ENCODE measurements at regions not wholly inside any gene's neighbourhood (a gene's known extent, or its start where the extent isn't known, plus 50 kb on each side); places are given as distances from the start of the nearest gene placed in this dataset.

GRCh38 chr10:111522141-111522540 is 445.3 kb downstream of the ADRA2A start:
- TF ChIP-seq POLR2A (IDR thresholded peaks at IDR 0.05) (no peak), CTCF (IDR thresholded peaks at IDR 0.05) (no peak)

Measured in lower leg skin (tissue), 3 donors.